Lower lobe of right lung (tissue), 2 donors: ENCODE measurements at regions not wholly inside any gene's neighbourhood (a gene's known extent, or its start where the extent isn't known, plus 50 kb on each side); places are given as distances from the start of the nearest gene placed in this dataset.

Experiments used
- ATAC-seq, 2 donors: fragments of 200-7000 bp; cut with Tn5 transposase; one replicate each; pipeline ENCODE4 v1.9.1; 2020 to 2022; ENCODE audit warnings: mild to moderate bottlenecking in 2 of 2, moderate library complexity in 2 of 2
- DNase-seq: peaks from one replicate; pipeline ENCODE4 v3.0.0-alpha.2; 2020
- H3K27ac ChIP-seq: fragments of 200-600 bp; one replicate; pipeline ENCODE4 v1.8.0; 2022
- H3K27me3 ChIP-seq: fragments of 200-600 bp; one replicate; pipeline ENCODE4 v1.8.0; 2022; ENCODE audit warnings: low read depth
- H3K36me3 ChIP-seq: fragments of 200-600 bp; one replicate; pipeline ENCODE4 v1.8.0; 2022; ENCODE audit warnings: mild to moderate bottlenecking
- H3K4me1 ChIP-seq: fragments of 200-600 bp; one replicate; pipeline ENCODE4 v1.8.0; 2022
- H3K4me3 ChIP-seq: fragments of 200-600 bp; one replicate; pipeline ENCODE4 v1.8.0; 2022; ENCODE audit warnings: mild to moderate bottlenecking
- H3K9me3 ChIP-seq: fragments of 200-600 bp; one replicate; pipeline ENCODE4 v1.8.0; 2022
- intact Hi-C: fragments of 100-400 bp; cut with DNase I; formaldehyde crosslinking; loops from one replicate; pipeline ENCODE4 v1.11.0; 2022
- TF ChIP-seq, protein P1 (sequence below): fragments of 200-600 bp; IDR thresholded peaks from one replicate; pipeline ENCODE4 v1.8.0; 2022; ENCODE audit warnings: antibody characterized with exemption, mild to moderate bottlenecking
- donor health status: DM: no; HTN: yes; CAD: no; lungs with severe emphysema.

DNA sequence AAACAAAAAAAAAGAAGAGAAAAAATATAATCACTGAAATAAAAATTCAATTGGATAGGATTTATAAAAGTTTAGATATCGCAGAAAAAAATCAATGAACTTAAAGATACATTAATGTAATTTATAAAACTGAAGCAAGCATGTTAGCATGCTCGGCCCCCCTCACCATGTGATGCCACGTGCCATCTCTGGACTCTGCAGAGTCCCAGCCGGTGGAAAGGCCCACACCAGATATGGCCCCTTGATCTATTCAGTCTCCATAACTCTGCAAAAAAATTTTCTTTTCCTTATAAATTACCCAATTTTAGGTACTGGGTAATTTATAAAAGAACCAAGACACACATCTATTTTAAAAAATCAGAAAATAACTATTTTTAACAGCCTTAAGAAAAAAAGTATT is 476.0 kb upstream of the ANO3 start:
- ATAC-seq (no peak), DNase-seq (no peak)
- Histone ChIP-seq H3K9me3 (no peaks in the 10 kb centered on the region), H3K36me3 (no peaks in the 10 kb centered on the region), H3K27me3 (no peaks in the 10 kb centered on the region), H3K4me1 (no peaks in the 10 kb centered on the region), H3K27ac (no peak overlapping the region), H3K4me3 (no peak overlapping the region)
- intact Hi-C loops = no loop called here
- TF ChIP-seq, protein P1, sequence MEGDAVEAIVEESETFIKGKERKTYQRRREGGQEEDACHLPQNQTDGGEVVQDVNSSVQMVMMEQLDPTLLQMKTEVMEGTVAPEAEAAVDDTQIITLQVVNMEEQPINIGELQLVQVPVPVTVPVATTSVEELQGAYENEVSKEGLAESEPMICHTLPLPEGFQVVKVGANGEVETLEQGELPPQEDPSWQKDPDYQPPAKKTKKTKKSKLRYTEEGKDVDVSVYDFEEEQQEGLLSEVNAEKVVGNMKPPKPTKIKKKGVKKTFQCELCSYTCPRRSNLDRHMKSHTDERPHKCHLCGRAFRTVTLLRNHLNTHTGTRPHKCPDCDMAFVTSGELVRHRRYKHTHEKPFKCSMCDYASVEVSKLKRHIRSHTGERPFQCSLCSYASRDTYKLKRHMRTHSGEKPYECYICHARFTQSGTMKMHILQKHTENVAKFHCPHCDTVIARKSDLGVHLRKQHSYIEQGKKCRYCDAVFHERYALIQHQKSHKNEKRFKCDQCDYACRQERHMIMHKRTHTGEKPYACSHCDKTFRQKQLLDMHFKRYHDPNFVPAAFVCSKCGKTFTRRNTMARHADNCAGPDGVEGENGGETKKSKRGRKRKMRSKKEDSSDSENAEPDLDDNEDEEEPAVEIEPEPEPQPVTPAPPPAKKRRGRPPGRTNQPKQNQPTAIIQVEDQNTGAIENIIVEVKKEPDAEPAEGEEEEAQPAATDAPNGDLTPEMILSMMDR = no peak

DNA sequence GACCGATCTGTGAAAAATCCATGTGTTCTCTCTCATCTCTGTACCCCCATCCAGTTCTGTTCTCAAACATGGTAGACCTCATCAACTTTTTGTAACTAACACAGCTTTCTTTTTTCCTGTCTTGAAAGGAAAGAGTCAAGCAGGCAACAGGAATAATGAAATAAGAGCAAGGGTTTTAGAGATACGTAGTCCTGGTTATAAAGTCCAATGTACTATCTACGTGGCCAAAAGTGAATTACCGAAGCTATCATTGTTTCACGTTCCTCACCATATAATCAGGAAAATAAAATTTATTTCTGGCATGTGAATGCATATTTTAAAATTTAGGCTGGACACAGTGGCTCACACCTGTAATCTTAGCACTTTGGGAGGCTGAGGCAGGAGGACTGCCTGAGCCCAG is 472.2 kb upstream of the ANO3 start:
- Histone ChIP-seq H3K4me3 (no peak overlapping the region), H3K4me1 (no peaks in the 10 kb centered on the region), H3K27me3 (no peaks in the 10 kb centered on the region), H3K36me3 (no peaks in the 10 kb centered on the region), H3K27ac (no peak overlapping the region), H3K9me3 (no peaks in the 10 kb centered on the region)
- no peak for DNase-seq
- intact Hi-C loops = no loop called here
- no peak for ATAC-seq
- TF ChIP-seq, protein P1 = no peak

DNA sequence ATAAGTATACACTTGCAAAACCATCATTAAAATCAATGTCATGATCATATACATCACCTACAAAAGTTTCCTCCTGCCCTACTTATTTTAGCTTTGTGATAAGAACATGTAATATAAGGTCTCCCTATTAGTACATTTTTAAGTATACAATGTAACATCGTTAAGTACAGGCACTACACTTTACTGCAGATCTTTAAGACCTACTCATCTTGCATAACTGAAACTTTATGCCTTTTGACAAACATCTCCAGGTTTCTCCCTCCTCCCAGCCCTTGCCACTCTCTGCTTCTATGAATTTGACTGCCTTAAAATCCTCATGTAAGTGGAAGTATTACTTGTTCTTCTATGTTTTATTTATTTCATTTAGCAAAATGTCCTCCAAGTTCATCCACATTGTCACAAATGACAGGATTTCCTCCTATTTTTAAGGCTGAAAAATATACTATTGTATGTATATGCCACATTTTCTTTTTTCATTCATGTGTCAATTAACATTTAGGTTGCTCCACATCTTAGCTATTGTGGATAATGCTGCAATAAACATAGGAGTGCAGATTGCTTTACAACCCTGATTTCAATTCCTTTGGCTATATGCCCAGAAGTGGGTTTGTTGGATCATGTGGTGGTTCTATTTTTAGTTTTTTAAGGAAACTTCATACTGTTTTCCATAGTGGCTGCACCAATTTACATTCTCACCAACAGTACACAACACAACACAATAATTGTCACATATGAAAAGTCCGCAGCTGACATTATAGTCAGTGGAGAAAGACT is 471.1 kb upstream of the ANO3 start:
- Histone ChIP-seq H3K27me3 (no peaks in the 10 kb centered on the region), H3K27ac (no peak overlapping the region), H3K36me3 (no peaks in the 10 kb centered on the region), H3K9me3 (no peaks in the 10 kb centered on the region), H3K4me1 (no peaks in the 10 kb centered on the region), H3K4me3 (no peak overlapping the region)
- TF ChIP-seq, protein P1 = no peak
- no peak for DNase-seq
- intact Hi-C loops = no loop called here
- ATAC-seq = no peak

DNA sequence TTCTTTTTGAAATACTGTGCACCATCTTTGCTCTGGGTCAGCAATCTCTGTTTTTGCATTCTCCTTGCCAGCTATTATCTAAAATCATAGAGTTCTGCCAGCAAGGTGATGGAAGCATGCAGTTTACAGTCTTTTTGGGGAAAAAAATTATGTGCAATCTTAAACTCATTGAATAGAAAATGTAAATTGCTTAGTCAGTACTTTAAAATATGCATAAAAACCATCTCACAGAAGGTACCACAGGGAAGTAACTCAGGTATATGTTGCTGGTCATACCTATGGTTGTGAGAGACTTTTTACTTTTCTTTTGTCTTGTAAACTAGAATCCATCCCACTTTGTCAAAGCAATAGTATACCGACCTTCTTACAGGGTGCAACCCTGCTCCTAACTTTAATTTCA is 469.8 kb upstream of the ANO3 start:
- H3K27ac ChIP-seq = no peak overlapping the region
- H3K27me3 ChIP-seq = no peaks in the 10 kb centered on the region
- no peaks in the 10 kb centered on the region for H3K36me3 ChIP-seq
- DNase-seq (no peak), ATAC-seq (no peak)
- H3K4me3 ChIP-seq = no peak overlapping the region
- intact Hi-C loops = no loop called here
- TF ChIP-seq, protein P1 = no peak
- no peaks in the 10 kb centered on the region for H3K4me1 ChIP-seq
- H3K9me3 ChIP-seq = no peaks in the 10 kb centered on the region

DNA sequence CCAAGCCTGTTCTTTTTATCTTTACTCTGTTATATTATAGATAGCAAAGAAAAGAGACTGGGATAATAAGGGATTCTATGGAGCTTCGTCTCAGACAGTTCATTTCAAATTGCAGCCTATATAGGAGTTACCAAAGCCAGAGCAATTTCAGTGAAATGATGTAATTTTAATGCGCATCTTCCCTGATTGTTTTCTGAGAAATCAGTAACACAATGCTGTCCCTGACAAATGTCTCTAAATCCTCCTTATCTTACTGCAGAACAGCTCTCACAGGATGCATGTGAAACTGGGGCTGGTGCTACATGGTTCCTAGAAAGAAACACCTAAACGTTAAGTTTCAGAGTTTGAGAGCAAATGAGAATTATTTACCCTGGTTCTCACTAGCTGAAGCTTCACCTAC is 467.9 kb upstream of the ANO3 start:
- DNase-seq (no peak), ATAC-seq (no peak)
- Histone ChIP-seq H3K27me3 (no peaks in the 10 kb centered on the region), H3K4me3 (no peak overlapping the region), H3K27ac (no peak overlapping the region), H3K4me1 (no peaks in the 10 kb centered on the region), H3K9me3 (no peaks in the 10 kb centered on the region), H3K36me3 (no peaks in the 10 kb centered on the region)
- intact Hi-C loops = no loop called here
- TF ChIP-seq, protein P1 = no peak
